Cardiac fibroblast (primary cell): ENCODE measurements at regions not wholly inside any gene's neighbourhood (a gene's known extent, or its start where the extent isn't known, plus 50 kb on each side); places are given as distances from the start of the nearest gene placed in this dataset.

Experiments
- DNase-seq, 2 donors: peaks; one replicate each; pipeline versions ENCODE4 v3.0.0 to v3.0.0-alpha.2; 2010; ENCODE audit warnings: low read depth in 2 of 2
- H3K4me3 ChIP-seq, 2 donors: replicated peaks in 1 of 2; 1 replicate in 1 of 2; 2 replicates in 1 of 2; pipeline ENCODE4 v1.5.1; 2011; ENCODE audit warnings: low read depth in 2 of 2, low read length in 2 of 2, mild to moderate bottlenecking in 2 of 2, moderate library complexity in 1 of 2
- CTCF ChIP-seq: IDR thresholded peaks from one replicate; pipeline ENCODE4 v1.5.1; 2011; ENCODE audit warnings: low read depth, mild to moderate bottlenecking, low read length, inconsistent platforms

GRCh38 chr12:112713471-112713870 lies 78.1 kb upstream of the RPH3A start:
- no peak overlapping the region for H3K4me3 ChIP-seq
- no peak for TF ChIP-seq CTCF
- no peak for DNase-seq

GRCh38 chr12:112714166-112714710 lies 77.3 kb upstream of the RPH3A start:
- H3K4me3 ChIP-seq: no peak overlapping the region
- DNase-seq: no peak
- no peak for TF ChIP-seq CTCF

- peak in 1 of 2 donors; percentile 15 for DNase-seq
- TF ChIP-seq CTCF: no peak
These were observed 75.2 kb upstream of the RPH3A start for GRCh38 chr12:112716099-112717093.

GRCh38 chr12:112728864-112729263 lies 62.7 kb upstream of the RPH3A start:
- no peak for DNase-seq
- no peak for TF ChIP-seq CTCF
- no peak overlapping the region for H3K4me3 ChIP-seq

More at GRCh38 chr12:112716099-112717093, 75.2 kb upstream of the RPH3A start:
- H3K4me3 ChIP-seq: no peak overlapping the region

- no peak overlapping the region for H3K4me3 ChIP-seq
- TF ChIP-seq CTCF: no peak
- no peak for DNase-seq
These were observed 56.5 kb upstream of the RPH3A start for GRCh38 chr12:112734859-112735695.

- peak in 1 of 2 donors; percentile 1 for DNase-seq
- H3K4me3 ChIP-seq: no peak overlapping the region
- TF ChIP-seq CTCF: no peak
These were observed 53.0 kb upstream of the RPH3A start for GRCh38 chr12:112738531-112738930.
